ENCODE measurements at regions not wholly inside any gene's neighbourhood (a gene's known extent, or its start where the extent isn't known, plus 50 kb on each side); places are given as distances from the start of the nearest gene placed in this dataset.
A peak's percentile ranks its signal among the peaks of the same experiment; 100 is the strongest.
"Not testable (repeated sequence)": the region's sequence is repeated elsewhere in the genome, so short reads cannot be mapped to it uniquely, and the experiment has no call there.

GRCh38 chr18:6541131-6541679 is 126.5 kb upstream of the L3MBTL4 start:
- intact Hi-C loops (cut with micrococcal nuclease; ENCODE audit: unreplicated experiment), result loop anchor here (10.0 kb wide), 1 partner anchor 634 kb away; no protein-coding TSS in a partner anchor
- H3K9me3 Mint-ChIP-seq (ENCODE audit: unreplicated experiment); H3K27me3 ChIP-seq (replicated peaks; ENCODE audit: control insufficient read depth, insufficient read depth, low read length); H3K27ac Mint-ChIP-seq (ENCODE audit: unreplicated experiment); H3K4me3 Mint-ChIP-seq (ENCODE audit: unreplicated experiment); H3K4me1 ChIP-seq; H3K36me3 ChIP-seq (ENCODE audit: control insufficient read depth, insufficient read depth, low read length); BruUV-seq (replicated peaks); H3K9me3 ChIP-seq; POLR2A ChIA-PET; H3K27me3 Mint-ChIP-seq (ENCODE audit: insufficient read depth, unreplicated experiment); H3K4me1 Mint-ChIP-seq (ENCODE audit: low read depth, unreplicated experiment); H3K4me3 ChIP-seq (ENCODE audit: low read depth, low read length); H3K36me3 Mint-ChIP-seq (ENCODE audit: insufficient read depth, unreplicated experiment): not testable (repeated sequence)
- CTCF ChIA-PET, result interaction anchor here (2.7 kb wide), 1 partner anchor 345 kb away, joined by 17 read pairs; no protein-coding TSS in a partner anchor
- DNase-seq, result peak; percentile 53 to 62
- TF ChIP-seq CTCF (IDR thresholded peaks at IDR 0.05; ENCODE audit: insufficient read depth in 1 of 2, low read depth in 1 of 2, low read length in 1 of 2, severe bottlenecking in 1 of 2, unreplicated experiment in 1 of 2), result peak; percentile 49 to 64

- no peak for TF ChIP-seq CTCF (IDR thresholded peaks at IDR 0.05; ENCODE audit: insufficient read depth in 1 of 2, low read depth in 1 of 2, low read length in 1 of 2, severe bottlenecking in 1 of 2, unreplicated experiment in 1 of 2)
- no peaks in the 10 kb centered on the region for H3K36me3 Mint-ChIP-seq (ENCODE audit: insufficient read depth, unreplicated experiment)
- Histone ChIP-seq H3K27me3 (replicated peaks; ENCODE audit: control insufficient read depth, insufficient read depth, low read length) (no peaks in the 10 kb centered on the region), H3K4me1 (peaks cover 7% of the 10 kb centered on the region), H3K36me3 (ENCODE audit: control insufficient read depth, insufficient read depth, low read length) (no peaks in the 10 kb centered on the region), H3K9me3 (0 out of 2 replicates have a peak, but pooled peaks cover 4% of the 10 kb centered on the region), H3K4me3 (ENCODE audit: low read depth, low read length) (no peak overlapping the region)
- H3K27ac Mint-ChIP-seq (ENCODE audit: unreplicated experiment), result no peak overlapping the region
- ChIA-PET POLR2A (no interaction called here), CTCF (interaction anchor here (2.7 kb wide), 1 partner anchor 343 kb away, joined by 17 read pairs; no protein-coding TSS in a partner anchor)
- no peak for DNase-seq
- peaks cover 8% of the 10 kb centered on the region for H3K9me3 Mint-ChIP-seq (ENCODE audit: unreplicated experiment)
- H3K4me1 Mint-ChIP-seq (ENCODE audit: low read depth, unreplicated experiment), result peaks cover 7% of the 10 kb centered on the region
- intact Hi-C loops (cut with micrococcal nuclease; ENCODE audit: unreplicated experiment), result loop anchor here (10.0 kb wide), 1 partner anchor 633 kb away; no protein-coding TSS in a partner anchor
- BruUV-seq (replicated peaks), result no TSS peak
- H3K4me3 Mint-ChIP-seq (ENCODE audit: unreplicated experiment), result no peak overlapping the region
- H3K27me3 Mint-ChIP-seq (ENCODE audit: insufficient read depth, unreplicated experiment), result no peaks in the 10 kb centered on the region
Measured at GRCh38 chr18:6542296-6542695, 127.6 kb upstream of the L3MBTL4 start.

- no peaks in the 10 kb centered on the region for H3K36me3 Mint-ChIP-seq (ENCODE audit: insufficient read depth, unreplicated experiment)
- no peak overlapping the region for H3K4me3 ChIP-seq (ENCODE audit: low read depth, low read length)
- POLR2A ChIA-PET, result no interaction called here
- no peak overlapping the region for H3K4me3 Mint-ChIP-seq (ENCODE audit: unreplicated experiment)
- peak in 1 of 2 experiments; percentile 35 for DNase-seq
- no TSS peak for BruUV-seq (replicated peaks)
- intact Hi-C loops (cut with micrococcal nuclease; ENCODE audit: unreplicated experiment), result loop anchor here (1.0 to 10.0 kb wide), 6 partner anchors 22 to 631 kb away; partner anchors contain the start of gene ARHGAP28
- TF ChIP-seq CTCF (IDR thresholded peaks at IDR 0.05; ENCODE audit: insufficient read depth in 1 of 2, low read depth in 1 of 2, low read length in 1 of 2, severe bottlenecking in 1 of 2, unreplicated experiment in 1 of 2), result peak; percentile 64 to 65
- H3K36me3 ChIP-seq (ENCODE audit: control insufficient read depth, insufficient read depth, low read length), result no peaks in the 10 kb centered on the region
- peaks cover 7% of the 10 kb centered on the region for H3K4me1 Mint-ChIP-seq (ENCODE audit: low read depth, unreplicated experiment)
- no peaks in the 10 kb centered on the region for H3K27me3 Mint-ChIP-seq (ENCODE audit: insufficient read depth, unreplicated experiment)
- 0 out of 2 replicates have a peak, but pooled peaks cover 4% of the 10 kb centered on the region for H3K9me3 ChIP-seq
- CTCF ChIA-PET, result interaction anchor here (1.0 to 2.7 kb wide), 4 partner anchors 18 to 342 kb away, joined by 3 to 17 read pairs (median 5); no protein-coding TSS in a partner anchor
- no peaks in the 10 kb centered on the region for H3K27me3 ChIP-seq (replicated peaks; ENCODE audit: control insufficient read depth, insufficient read depth, low read length)
- peaks cover 7% of the 10 kb centered on the region for H3K4me1 ChIP-seq
- H3K9me3 Mint-ChIP-seq (ENCODE audit: unreplicated experiment), result peaks cover 8% of the 10 kb centered on the region
- no peak overlapping the region for H3K27ac Mint-ChIP-seq (ENCODE audit: unreplicated experiment)
Measured at GRCh38 chr18:6543330-6543908, 128.7 kb upstream of the L3MBTL4 start.

All from Caco-2 (cell line).